Thymus (tissue), 11 donors: ENCODE measurements at regions not wholly inside any gene's neighbourhood (a gene's known extent, or its start where the extent isn't known, plus 50 kb on each side); places are given as distances from the start of the nearest gene placed in this dataset.

Experiments used
- DNase-seq, 9 donors: peaks; one replicate each; pipeline ENCODE4 v3.0.0-alpha.2; 2013; ENCODE audit warnings: low spot score in 9 of 9, low read depth in 6 of 9, missing footprints in 1 of 9
- H3K27ac ChIP-seq, 2 donors: one replicate each; pipeline ENCODE4 v1.5.1; 2013; ENCODE audit warnings: control low read depth in 1 of 2, low read depth in 1 of 2, low read length in 1 of 2, mild to moderate bottlenecking in 1 of 2, moderate library complexity in 1 of 2
- H3K27me3 ChIP-seq, 2 donors: one replicate each; pipeline ENCODE4 v1.5.1; 2013; ENCODE audit warnings: low read length in 1 of 2; ENCODE audit not compliant: control insufficient read depth in 2 of 2, insufficient read depth in 1 of 2
- H3K36me3 ChIP-seq, 2 donors: one replicate each; pipeline ENCODE4 v1.5.1; 2013; ENCODE audit warnings: low read length in 1 of 2, mild to moderate bottlenecking in 1 of 2, moderate library complexity in 1 of 2; ENCODE audit not compliant: control insufficient read depth in 2 of 2, insufficient read depth in 2 of 2
- H3K4me1 ChIP-seq, 2 donors: one replicate each; pipeline ENCODE4 v1.5.1; 2013; ENCODE audit warnings: low read length in 2 of 2; ENCODE audit not compliant: control insufficient read depth in 2 of 2, insufficient read depth in 2 of 2
- H3K4me3 ChIP-seq, 2 donors: one replicate each; pipeline ENCODE4 v1.5.1; 2013; ENCODE audit warnings: low read length in 2 of 2, control low read depth in 1 of 2, mild to moderate bottlenecking in 1 of 2
- H3K9me3 ChIP-seq, 2 donors: one replicate each; pipeline ENCODE4 v1.5.1; 2013; ENCODE audit warnings: low read length in 1 of 2, mild to moderate bottlenecking in 1 of 2; ENCODE audit not compliant: control insufficient read depth in 2 of 2, insufficient read depth in 1 of 2
- WGBS: extraction: QIAGEN DNeasy Blood & Tissue Kit; methylation state at CpG from one replicate; pipeline ENCODE4 v1.1.7; 2013; 5-methylcytosine and 5-hydroxymethylcytosine counted together
- donor health status: healthy.

DNA sequence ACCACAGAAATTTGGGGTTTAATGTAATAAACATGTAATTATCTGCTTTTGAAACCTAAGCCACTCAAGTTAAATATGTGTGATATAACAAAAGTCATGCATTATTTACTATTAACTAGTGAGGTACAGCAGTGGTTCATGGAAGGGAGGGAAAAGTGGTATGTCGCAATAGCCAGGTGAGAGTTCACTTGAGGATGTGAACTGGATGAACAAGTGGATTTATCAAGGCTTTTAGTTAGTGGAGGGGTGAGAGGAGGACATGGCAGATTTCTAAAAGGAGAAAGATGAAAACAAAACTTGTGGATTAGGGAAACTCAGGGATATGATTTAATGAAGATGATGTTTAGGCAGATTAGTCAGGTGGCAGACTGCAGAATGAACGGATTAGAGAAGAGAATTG is 141.3 kb upstream of the NFIB start:
- no peaks in the 10 kb centered on the region for H3K27me3 ChIP-seq
- no peak for DNase-seq
- H3K27ac ChIP-seq, result no peak overlapping the region
- H3K4me3 ChIP-seq, result no peak overlapping the region
- H3K36me3 ChIP-seq, result no peaks in the 10 kb centered on the region
- 92% methylated on average over 2 of the region's 2 CpGs for WGBS
- H3K4me1 ChIP-seq, result no peaks in the 10 kb centered on the region
- H3K9me3 ChIP-seq, result no peaks in the 10 kb centered on the region

DNA sequence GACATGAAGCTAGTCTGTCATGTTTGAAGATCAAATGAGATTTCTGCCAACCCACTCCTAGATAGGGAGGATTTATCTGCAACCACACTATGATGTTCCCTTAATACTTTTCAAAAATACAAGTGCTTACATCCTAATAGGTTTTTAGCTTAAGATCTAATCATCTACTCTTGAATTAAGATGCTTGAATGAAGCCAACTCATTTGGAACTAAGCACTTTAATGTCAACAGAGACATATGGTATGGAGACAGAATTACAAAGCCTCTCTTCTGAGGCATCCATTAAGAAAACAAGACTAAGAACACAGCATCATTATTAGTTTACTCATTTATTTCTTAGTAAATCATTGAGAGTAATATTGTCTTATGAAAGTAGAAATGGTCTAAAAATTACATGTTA is 139.3 kb upstream of the NFIB start:
- Histone ChIP-seq H3K4me3 (no peak overlapping the region), H3K4me1 (no peaks in the 10 kb centered on the region), H3K27me3 (no peaks in the 10 kb centered on the region), H3K27ac (no peak overlapping the region), H3K36me3 (no peaks in the 10 kb centered on the region), H3K9me3 (no peaks in the 10 kb centered on the region)
- no peak for DNase-seq

DNA sequence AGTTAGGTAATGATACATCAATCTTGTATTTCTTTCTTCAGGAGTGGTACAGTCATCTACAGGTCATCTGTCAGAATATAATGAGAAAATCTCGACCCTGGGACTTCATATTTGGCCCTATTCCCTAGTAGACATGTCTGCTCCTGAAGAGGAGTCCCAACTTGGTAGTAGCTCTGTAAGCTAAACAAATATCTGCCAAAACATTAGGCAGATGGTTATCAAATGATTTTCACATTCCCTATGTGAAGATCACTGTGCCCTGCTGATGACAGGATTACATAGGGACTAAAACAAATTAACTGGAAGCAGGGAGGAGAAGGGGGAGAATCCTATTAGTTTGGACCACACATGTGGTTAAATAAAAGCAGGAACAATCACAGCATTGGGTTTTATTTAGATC is 138.6 kb upstream of the NFIB start:
- H3K27ac ChIP-seq, result no peak overlapping the region
- 43% methylated on average over 1 of the region's 1 CpG for WGBS
- no peak overlapping the region for H3K4me3 ChIP-seq
- no peaks in the 10 kb centered on the region for H3K9me3 ChIP-seq
- DNase-seq, result no peak
- no peaks in the 10 kb centered on the region for H3K4me1 ChIP-seq
- H3K36me3 ChIP-seq, result no peaks in the 10 kb centered on the region
- no peaks in the 10 kb centered on the region for H3K27me3 ChIP-seq

DNA sequence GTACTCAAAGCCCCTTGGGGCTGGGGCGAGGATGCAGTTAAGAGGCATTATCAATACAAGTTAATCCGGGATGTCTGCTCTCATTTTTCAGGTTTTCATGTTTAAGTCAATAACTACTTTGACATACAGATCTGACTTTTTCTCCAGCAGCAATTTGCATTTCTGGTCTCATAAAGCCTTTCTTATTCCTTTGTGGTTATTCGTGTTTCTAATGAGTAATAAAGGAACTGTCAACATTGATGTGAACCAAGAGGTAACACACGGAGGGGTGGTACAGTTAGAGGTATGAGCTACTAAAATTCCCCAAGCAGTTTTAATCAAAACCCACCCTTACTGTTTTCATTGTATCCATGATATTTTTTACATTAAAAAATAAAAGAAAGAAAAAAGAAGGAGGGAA is 138.0 kb upstream of the NFIB start:
- Histone ChIP-seq H3K9me3 (no peaks in the 10 kb centered on the region), H3K36me3 (no peaks in the 10 kb centered on the region), H3K4me3 (no peak overlapping the region), H3K27me3 (no peaks in the 10 kb centered on the region), H3K27ac (no peak overlapping the region), H3K4me1 (no peaks in the 10 kb centered on the region)
- no peak for DNase-seq
- WGBS, result 88% methylated on average over 4 of the region's 4 CpGs

DNA sequence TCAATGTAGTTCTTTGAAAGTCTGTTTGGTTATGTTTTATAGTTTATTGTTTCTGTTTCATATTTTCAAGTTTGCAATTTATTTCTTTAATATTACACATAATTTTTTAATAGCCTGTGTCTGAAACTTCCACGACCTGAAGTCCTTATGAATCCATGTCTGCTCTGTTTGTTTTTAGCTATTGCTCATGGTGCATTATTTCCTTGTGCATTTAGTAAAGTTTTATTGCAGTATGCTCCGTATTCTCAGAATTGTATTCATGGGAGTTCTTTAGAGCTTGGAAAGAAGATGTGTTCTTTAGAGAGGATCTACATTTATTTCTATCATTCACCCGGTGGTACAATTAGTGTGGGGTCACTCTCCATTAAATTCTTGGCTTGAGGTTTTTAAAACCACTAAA is 133.2 kb upstream of the NFIB start:
- H3K4me3 ChIP-seq, result no peak overlapping the region
- 70% methylated on average over 3 of the region's 3 CpGs for WGBS

DNA sequence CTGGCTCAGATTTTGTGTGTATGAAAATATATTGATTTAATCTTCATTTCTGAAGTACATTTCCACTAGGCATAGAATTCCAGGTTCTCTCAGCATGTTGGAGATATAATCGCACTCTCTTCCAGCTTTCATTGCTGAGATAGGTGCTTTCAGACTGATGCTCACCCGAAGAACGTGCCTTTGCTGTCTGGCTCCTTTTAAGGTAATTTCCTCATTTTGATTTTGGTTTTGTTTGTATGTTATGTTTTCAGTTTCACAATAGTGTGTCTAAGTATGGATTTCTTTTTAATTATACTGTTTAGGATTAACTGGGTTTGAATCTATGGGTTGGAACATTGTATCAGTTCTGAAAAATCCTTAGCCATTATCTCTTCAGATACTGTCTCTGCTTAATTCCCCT is 132.0 kb upstream of the NFIB start:
- no peaks in the 10 kb centered on the region for H3K36me3 ChIP-seq
- DNase-seq, result no peak
- H3K9me3 ChIP-seq, result no peaks in the 10 kb centered on the region
- no peak overlapping the region for H3K27ac ChIP-seq
- 97% methylated on average over 3 of the region's 3 CpGs for WGBS
- no peak overlapping the region for H3K4me3 ChIP-seq
- H3K27me3 ChIP-seq, result no peaks in the 10 kb centered on the region
- H3K4me1 ChIP-seq, result no peaks in the 10 kb centered on the region

More for the DNA sequence above, 133.2 kb upstream of the NFIB start:
- Histone ChIP-seq H3K36me3 (no peaks in the 10 kb centered on the region), H3K27ac (no peak overlapping the region), H3K9me3 (no peaks in the 10 kb centered on the region), H3K27me3 (no peaks in the 10 kb centered on the region), H3K4me1 (no peaks in the 10 kb centered on the region)
- DNase-seq, result no peak

DNA sequence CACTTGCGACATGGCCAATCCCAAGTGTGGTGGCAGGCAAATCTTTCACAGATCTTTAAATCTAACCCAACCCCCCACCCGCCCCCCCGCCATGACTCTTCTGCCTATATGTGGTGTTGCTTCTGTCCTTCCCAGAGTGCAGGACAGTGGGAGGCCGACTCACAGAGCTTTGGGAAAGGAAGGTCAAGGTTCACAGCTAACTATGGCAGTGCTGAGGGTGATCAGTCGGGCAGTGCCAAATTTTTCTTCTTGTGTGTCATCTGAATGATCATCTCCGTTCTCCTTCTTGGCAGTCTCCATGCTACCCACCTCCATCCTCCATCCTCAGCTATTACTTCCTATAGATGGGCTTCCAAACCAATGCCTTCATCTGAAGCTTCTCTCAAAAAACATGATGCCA is 129.0 kb upstream of the NFIB start:
- Histone ChIP-seq H3K9me3 (no peaks in the 10 kb centered on the region), H3K4me1 (no peaks in the 10 kb centered on the region), H3K27ac (no peak overlapping the region), H3K27me3 (no peaks in the 10 kb centered on the region), H3K36me3 (no peaks in the 10 kb centered on the region), H3K4me3 (no peak overlapping the region)
- DNase-seq, result no peak
- WGBS, result 96% methylated on average over 6 of the region's 6 CpGs

DNA sequence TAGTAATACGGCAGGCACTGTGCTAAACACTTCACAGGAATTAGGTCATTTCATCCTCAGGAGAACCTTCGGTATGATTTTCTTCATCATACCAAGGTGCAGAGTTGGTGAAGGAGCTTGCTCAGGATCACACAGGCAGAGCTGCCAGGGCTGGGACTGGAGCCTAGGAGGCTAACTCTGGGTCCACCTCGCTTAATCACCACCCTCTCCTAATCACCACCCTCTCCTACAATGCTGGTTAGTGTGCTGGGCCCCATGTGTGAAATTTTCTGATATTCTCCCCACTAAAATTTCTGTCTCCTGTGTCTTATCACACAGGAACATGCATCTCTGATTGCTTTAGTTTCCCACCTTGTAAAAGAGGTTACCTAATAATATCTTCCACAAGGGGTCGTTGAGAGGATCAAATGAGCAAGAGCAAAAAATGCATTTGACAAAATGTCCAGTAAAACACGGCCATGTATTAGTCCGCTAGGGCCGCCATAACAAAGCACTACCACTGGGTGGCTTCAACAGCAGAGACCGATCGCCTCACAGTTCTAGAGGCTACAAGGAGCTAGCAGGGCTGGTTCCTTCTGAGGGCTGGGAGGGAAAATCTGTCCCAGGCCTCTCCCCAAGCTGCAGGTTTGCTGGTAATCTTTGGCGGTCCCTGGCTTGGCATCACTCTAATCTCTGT is 128.2 kb upstream of the NFIB start:
- no peak overlapping the region for H3K27ac ChIP-seq

DNA sequence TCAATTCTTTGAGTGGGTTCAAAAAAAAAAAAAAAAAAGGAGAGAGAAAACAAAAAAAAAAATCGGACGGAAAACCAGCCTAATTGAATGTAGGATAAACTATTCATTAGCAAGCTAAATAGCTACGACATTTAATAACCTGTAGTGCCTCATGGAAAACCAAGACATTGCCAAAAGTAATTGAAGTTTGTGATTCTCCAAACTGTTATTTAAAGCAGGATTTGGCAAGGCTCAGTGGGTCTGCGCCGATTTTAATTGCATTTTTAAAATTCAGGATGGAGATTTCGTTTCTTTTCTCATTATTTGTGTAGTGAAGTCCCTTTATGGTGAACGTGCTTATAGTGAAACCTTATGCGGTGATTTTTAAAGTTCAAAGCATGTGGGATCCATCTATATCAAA is 127.2 kb upstream of the NFIB start:
- Histone ChIP-seq H3K27me3 (no peaks in the 10 kb centered on the region), H3K4me3 (no peak overlapping the region), H3K4me1 (no peaks in the 10 kb centered on the region), H3K9me3 (no peaks in the 10 kb centered on the region), H3K36me3 (no peaks in the 10 kb centered on the region), H3K27ac (no peak overlapping the region)
- 94% methylated on average over 8 of the region's 8 CpGs for WGBS
- no peak for DNase-seq

More for the DNA sequence above, 128.2 kb upstream of the NFIB start:
- no peaks in the 10 kb centered on the region for H3K4me1 ChIP-seq
- H3K4me3 ChIP-seq, result no peak overlapping the region
- 93% methylated on average over 10 of the region's 10 CpGs for WGBS
- no peaks in the 10 kb centered on the region for H3K27me3 ChIP-seq
- no peak for DNase-seq
- no peaks in the 10 kb centered on the region for H3K36me3 ChIP-seq
- H3K9me3 ChIP-seq, result no peaks in the 10 kb centered on the region

DNA sequence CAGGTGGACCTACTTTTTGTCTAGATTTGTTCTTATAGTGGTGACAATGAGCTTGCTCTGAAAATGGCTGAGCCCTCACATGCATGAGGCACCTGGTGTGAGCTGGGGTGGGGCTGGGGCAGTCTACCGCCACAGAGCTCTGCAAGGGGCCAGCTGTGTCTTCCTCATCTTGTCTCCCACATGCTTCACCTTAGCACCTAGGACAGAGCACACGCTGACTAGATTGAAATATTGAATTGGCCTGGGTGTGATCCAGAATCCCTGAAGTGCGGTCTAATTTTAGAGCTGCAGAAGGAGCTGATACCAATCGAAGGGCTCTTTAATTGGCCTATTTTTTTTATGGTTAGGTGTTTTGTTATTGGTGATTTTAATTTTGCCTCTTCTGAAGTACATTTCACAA is 126.1 kb upstream of the NFIB start:
- 96% methylated on average over 4 of the region's 4 CpGs for WGBS
- Histone ChIP-seq H3K36me3 (no peaks in the 10 kb centered on the region), H3K4me3 (no peak overlapping the region), H3K4me1 (no peaks in the 10 kb centered on the region), H3K27ac (no peak overlapping the region), H3K9me3 (no peaks in the 10 kb centered on the region), H3K27me3 (no peaks in the 10 kb centered on the region)
- DNase-seq, result no peak
